GM12878 (cell line): ENCODE measurements at regions not wholly inside any gene's neighbourhood (a gene's known extent, or its start where the extent isn't known, plus 50 kb on each side); places are given as distances from the start of the nearest gene placed in this dataset.

ENCODE experiments used
- ATAC-seq: fragments of 200-7000 bp; cut with Tn5 transposase; 3 replicates; pipeline ENCODE4 v1.9.1; 2020; ENCODE audit warnings: mild to moderate bottlenecking, moderate library complexity
- BruUV-seq: library from RNA; stranded (reverse); fragments of 400-500 nt; replicated peaks from 2 replicates; lab custom pipeline; 2021; lab: Mats Ljungman, UMichigan
- CTCF ChIA-PET: fragments of 300-600 bp; sonication (Branson Sonifier 250); formaldehyde crosslinking; extraction: SDS; loops from one replicate; lab custom pipeline; 2021; ENCODE audit warnings: inconsistent platforms; lab: Yijun Ruan, JAX
- POLR2A ChIA-PET: fragments of 350-600 bp; formaldehyde crosslinking; extraction: SDS; loops from one replicate; lab custom pipeline; 2021; ENCODE audit warnings: inconsistent platforms; lab: Charles Lee
- RAD21 ChIA-PET: fragments of 300-600 bp; sonication (Branson Sonifier 250); formaldehyde crosslinking; loops from one replicate; lab custom pipeline; 2023; ENCODE audit warnings: antibody characterized with exemption; ENCODE audit not compliant: unreplicated experiment; lab: Charles Lee
- SMC1A ChIA-PET: fragments of 300-600 bp; sonication (Branson Sonifier 250); formaldehyde crosslinking; loops from one replicate; lab custom pipeline; 2023; ENCODE audit not compliant: unreplicated experiment, uncharacterized antibody; lab: Charles Lee
- DNase-seq: peaks from one replicate; pipeline ENCODE4 v3.0.0-alpha.2; 2011; ENCODE audit warnings: low read depth, low spot score
- FAIRE-seq: peaks from 3 replicates; lab custom pipeline; 2011; peaks lifted over from hg19 to GRCh38; lab: Jason Lieb, UNC
- H2AFZ ChIP-seq: 2 replicates; pipeline ENCODE4 v1.6.0; 2011; ENCODE audit warnings: low read depth, low read length, control low read depth; ENCODE audit not compliant: control insufficient read depth
- H3K27ac ChIP-seq: 2 replicates; pipeline ENCODE4 v1.5.1; 2011; ENCODE audit warnings: control low read depth; ENCODE audit not compliant: control insufficient read depth, insufficient read depth
- H3K27me3 ChIP-seq, 2 experiments: replicated peaks in 1 of 2; 2 replicates each; pipeline versions ENCODE4 v1.6.0 to v1.6.1; 2011; ENCODE audit warnings: low read length in 1 of 2; ENCODE audit not compliant: control insufficient read depth in 2 of 2, insufficient read depth in 2 of 2
- H3K36me3 ChIP-seq, 2 experiments: 2 replicates each; pipeline ENCODE4 v1.5.1; 2011; ENCODE audit warnings: low read length in 1 of 2; ENCODE audit not compliant: control insufficient read depth in 2 of 2, insufficient read depth in 2 of 2
- H3K4me1 ChIP-seq: 2 replicates; pipeline ENCODE4 v1.6.1; 2011; ENCODE audit warnings: mild to moderate bottlenecking, low read length, moderate library complexity, mixed read lengths; ENCODE audit not compliant: control insufficient read depth, insufficient read depth
- H3K4me2 ChIP-seq: 2 replicates; pipeline ENCODE4 v1.6.0; 2011; ENCODE audit warnings: control low read depth; ENCODE audit not compliant: control insufficient read depth, insufficient read depth
- H3K4me3 ChIP-seq: fragments of 200-600 bp; sonication (generic); 2 replicates; pipeline ENCODE4 v1.5.1; 2016
- H3K79me2 ChIP-seq: 2 replicates; pipeline ENCODE4 v1.6.0; 2011; ENCODE audit warnings: low read length; ENCODE audit not compliant: control insufficient read depth, insufficient read depth
- H3K9ac ChIP-seq: 2 replicates; pipeline ENCODE4 v1.8.0; 2011; ENCODE audit warnings: low read length, control low read depth, mixed read lengths; ENCODE audit not compliant: control insufficient read depth, insufficient read depth
- H3K9me3 ChIP-seq: replicated peaks from 3 replicates; pipeline ENCODE4 v1.5.1; 2011; ENCODE audit warnings: mild to moderate bottlenecking, low read length; ENCODE audit not compliant: control insufficient read depth, insufficient read depth
- H4K20me1 ChIP-seq: 2 replicates; pipeline ENCODE4 v1.6.0; 2011; ENCODE audit not compliant: control insufficient read depth, insufficient read depth
- ATF3 ChIP-seq: IDR thresholded peaks from 2 replicates; pipeline ENCODE4 v1.6.1; 2011; ENCODE audit warnings: low read depth, mild to moderate bottlenecking, low read length, moderate library complexity, borderline replicate concordance; ENCODE audit errors: extremely low read depth
- ATF7 ChIP-seq: fragments of 450-650 bp; IDR thresholded peaks from 2 replicates; pipeline ENCODE4 v1.6.1; 2016; ENCODE audit warnings: low read depth, mild to moderate bottlenecking
- BCL11A ChIP-seq: IDR thresholded peaks from 2 replicates; pipeline ENCODE4 v1.6.1; 2011; ENCODE audit warnings: low read depth, low read length
- IRF4 ChIP-seq: IDR thresholded peaks from 2 replicates; pipeline ENCODE4 v1.6.1; 2011; ENCODE audit warnings: low read depth, low read length
- IRF5 ChIP-seq: fragments of 450-650 bp; IDR thresholded peaks from 2 replicates; pipeline ENCODE4 v1.6.1; 2017; ENCODE audit warnings: borderline replicate concordance
- MXI1 ChIP-seq: fragments of 150-350 bp; IDR thresholded peaks from 2 replicates; pipeline ENCODE4 v1.6.1; 2011; ENCODE audit warnings: low read depth, mild to moderate bottlenecking, inconsistent platforms, low read length, improper control_type of control experiment
- MYB ChIP-seq: fragments of 150-350 bp; IDR thresholded peaks from 2 replicates; pipeline ENCODE4 v1.6.1; 2014; ENCODE audit warnings: mild to moderate bottlenecking, low read depth, low read length, borderline replicate concordance
- NBN ChIP-seq: fragments of 450-650 bp; IDR thresholded peaks from 2 replicates; pipeline ENCODE4 v1.6.1; 2016
- NFXL1 ChIP-seq: fragments of 450-650 bp; IDR thresholded peaks from 2 replicates; pipeline ENCODE4 v1.6.1; 2017; ENCODE audit warnings: antibody characterized with exemption, mild to moderate bottlenecking, borderline replicate concordance
- PAX8 ChIP-seq: fragments of 450-650 bp; IDR thresholded peaks from 2 replicates; pipeline ENCODE4 v1.6.1; 2017; ENCODE audit warnings: mild to moderate bottlenecking, moderate library complexity
- PML ChIP-seq: IDR thresholded peaks from 2 replicates; pipeline ENCODE4 v1.6.1; 2012; ENCODE audit warnings: low read length, inconsistent platforms
- RB1 ChIP-seq: fragments of 450-650 bp; formaldehyde crosslinking; IDR thresholded peaks from 2 replicates; pipeline ENCODE4 v1.6.1; 2017; ENCODE audit warnings: mild to moderate bottlenecking, borderline replicate concordance
- ZBTB40 ChIP-seq: fragments of 450-650 bp; IDR thresholded peaks from 2 replicates; pipeline ENCODE4 v1.6.1; 2016; ENCODE audit warnings: mild to moderate bottlenecking, moderate library complexity, borderline replicate concordance
- ZNF24 ChIP-seq: fragments of 450-650 bp; IDR thresholded peaks from 2 replicates; pipeline ENCODE4 v1.6.1; 2017; ENCODE audit warnings: antibody characterized with exemption, mild to moderate bottlenecking
- WGBS: methylation state at CpG from one replicate; pipeline ENCODE4 v1.1.6; 2016; ENCODE audit warnings: low lambda C conversion rate; ENCODE audit not compliant: insufficient replicate concordance, insufficient coverage; ENCODE audit errors: missing lambda C conversion rate; 5-methylcytosine and 5-hydroxymethylcytosine counted together
- in situ Hi-C: fragments of 300-500 bp; cut with MboI; formaldehyde crosslinking; loops from 9 replicates; pipeline ENCODE4 v1.14.3; 2018; ENCODE audit warnings: mixed read lengths
- intact Hi-C: fragments of 100-400 bp; cut with micrococcal nuclease; formaldehyde crosslinking; loops from one replicate; pipeline ENCODE4 v1.14.2; 2022; ENCODE audit not compliant: unreplicated experiment

DNA sequence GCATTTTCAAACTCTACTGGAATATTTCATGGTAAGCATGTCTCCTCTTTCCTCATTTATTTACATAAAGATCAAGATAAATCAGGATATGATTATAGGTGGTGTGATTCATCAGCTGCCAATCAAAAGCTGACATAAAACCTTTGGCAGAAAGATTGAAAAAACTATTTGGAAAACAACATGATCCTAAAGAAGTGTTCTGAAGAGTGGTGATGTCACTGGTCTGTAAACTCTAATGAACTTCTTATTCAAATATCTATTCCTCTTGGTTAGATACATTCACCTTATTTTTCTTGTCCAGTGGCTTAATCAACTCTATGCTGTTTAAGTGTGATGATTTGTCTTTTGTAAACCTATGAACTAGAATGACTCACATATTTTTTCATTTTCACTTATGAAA lies 535.5 kb upstream of the CITED2 start (continued):
- no peak for TF ChIP-seq ZBTB40
- no peak for TF ChIP-seq PML
- TF ChIP-seq NBN: no peak

- H3K79me2 ChIP-seq: no peaks in the 10 kb centered on the region
- FAIRE-seq: no peak
These were observed 531.1 kb upstream of the CITED2 start for GRCh38 chr6:139905404-139906052.

More at GRCh38 chr6:139905404-139906052, 531.1 kb upstream of the CITED2 start:
- no peak overlapping the region for H2AFZ ChIP-seq
- H3K4me1 ChIP-seq: peaks cover 15% of the 10 kb centered on the region; the same call in 1 of the 2 replicates
- RAD21 ChIA-PET: interaction anchor here (1.1 to 1.7 kb wide), 2 partner anchors 60 to 141 kb away, joined by 3 to 4 read pairs; no protein-coding TSS in a partner anchor
- H3K9me3 ChIP-seq: peaks cover 8% of the 10 kb centered on the region
- no peaks in the 10 kb centered on the region for H3K27me3 ChIP-seq
- no peak overlapping the region for H3K9ac ChIP-seq
- DNase-seq: no peak
- intact Hi-C loops (no loop called here), in situ Hi-C loops (no loop called here)
- no TSS peak for BruUV-seq
- no peaks in the 10 kb centered on the region for H4K20me1 ChIP-seq
- TF ChIP-seq PML: no peak
- TF ChIP-seq IRF5: no peak
- TF ChIP-seq MXI1: no peak
- TF ChIP-seq RB1: no peak
- no peak for TF ChIP-seq ATF7
- TF ChIP-seq ZNF24: no peak
- no peak for TF ChIP-seq NBN
- no peak for TF ChIP-seq BCL11A
- TF ChIP-seq ATF3: no peak
- no peak for TF ChIP-seq IRF4
- no peak for TF ChIP-seq MYB
- no peak for TF ChIP-seq PAX8
- no peak for TF ChIP-seq NFXL1
- ATAC-seq: no peak
- no peak overlapping the region for H3K4me3 ChIP-seq
- SMC1A ChIA-PET: interaction anchor here (1.1 to 3.2 kb wide), 9 partner anchors 12 to 536 kb away, joined by 3 to 35 read pairs (median 10); no protein-coding TSS in a partner anchor
- WGBS: 59% methylated on average over 3 of the region's 3 CpGs
- POLR2A ChIA-PET: interaction anchor here (2.1 kb wide), 1 partner anchor 530 kb away, joined by 13 read pairs; the partner anchor contains the start of gene CITED2
- no peak overlapping the region for H3K27ac ChIP-seq
- no peaks in the 10 kb centered on the region for H3K36me3 ChIP-seq
- no peak overlapping the region for H3K4me2 ChIP-seq
- CTCF ChIA-PET: interaction anchor here (0.7 to 2.6 kb wide), 2 partner anchors 23 to 182 kb away, joined by 3 to 19 read pairs; no protein-coding TSS in a partner anchor
